ENCODE measurements at regions not wholly inside any gene's neighbourhood (a gene's known extent, or its start where the extent isn't known, plus 50 kb on each side); places are given as distances from the start of the nearest gene placed in this dataset.

DNA sequence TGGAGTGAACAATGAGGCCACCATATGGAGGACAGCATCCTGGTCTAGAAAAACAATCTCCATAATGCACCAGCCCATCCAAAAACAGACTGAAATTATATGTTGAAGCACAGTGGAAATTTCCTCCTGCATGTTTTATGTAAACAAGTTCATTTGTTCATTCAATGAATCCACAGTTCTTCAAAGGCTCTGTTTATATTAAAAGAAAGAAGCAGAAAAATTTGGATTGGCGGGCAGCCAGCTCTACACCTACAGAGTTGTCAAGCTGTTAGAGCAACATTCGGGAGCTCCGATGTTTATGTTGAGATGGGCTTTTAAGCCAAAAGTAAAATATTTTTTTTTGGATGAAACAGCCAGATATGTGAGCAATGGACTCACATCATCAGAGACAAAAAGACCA is 395.3 kb upstream of the SULF2 start:
- DNase-seq (ENCODE audit: low read depth in 3 of 3), result no peak

DNA sequence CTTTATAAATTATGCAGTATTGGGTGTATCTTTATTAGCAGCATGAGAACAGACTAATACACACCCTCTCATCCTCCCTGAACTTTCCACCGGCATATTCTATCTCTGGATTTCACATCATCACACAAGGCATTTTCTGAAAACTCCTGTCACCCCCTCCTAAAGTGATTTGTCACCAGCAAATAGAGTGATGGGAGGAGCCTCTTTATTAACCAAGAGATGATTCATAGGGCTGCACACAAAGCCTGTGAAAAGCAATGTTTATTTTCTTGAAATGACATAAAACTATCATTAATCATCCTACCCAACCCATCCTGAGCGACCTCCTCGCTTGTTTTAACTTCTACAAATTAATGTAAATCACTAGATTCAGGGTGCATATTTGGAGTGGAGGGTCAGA is 394.7 kb upstream of the SULF2 start:
- DNase-seq (ENCODE audit: low read depth in 3 of 3), result no peak

GRCh38 chr20:48178633-48179032 is 393.4 kb upstream of the SULF2 start:
- DNase-seq (ENCODE audit: low read depth in 3 of 3), result no peak

- no peak for DNase-seq (ENCODE audit: low read depth in 3 of 3)
These were observed 391.8 kb upstream of the SULF2 start for GRCh38 chr20:48177058-48177457.

DNA sequence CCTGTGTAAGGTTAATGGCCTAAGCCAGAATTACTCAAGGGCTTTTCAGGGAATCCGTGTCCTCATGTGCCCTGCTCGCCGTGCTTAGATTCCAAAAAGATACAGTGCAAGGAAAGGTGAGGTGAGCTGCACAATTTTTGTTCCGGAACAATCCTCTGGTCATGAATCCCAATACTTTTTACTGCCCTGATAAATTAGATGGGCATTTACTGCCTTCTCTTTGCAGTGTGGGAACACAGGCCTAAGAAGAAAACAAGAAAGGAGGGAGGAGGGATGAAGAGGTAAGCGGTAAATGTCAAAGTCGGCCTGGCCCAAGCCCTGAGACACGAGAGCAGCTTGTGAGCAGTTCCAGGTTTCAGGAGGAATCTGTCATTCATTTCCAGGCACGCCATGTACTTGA is 390.9 kb upstream of the SULF2 start:
- no peak for DNase-seq (ENCODE audit: low read depth in 3 of 3)

- DNase-seq (ENCODE audit: low read depth in 3 of 3), result no peak
These were observed 390.0 kb upstream of the SULF2 start for GRCh38 chr20:48175261-48175660.

- DNase-seq (ENCODE audit: low read depth in 3 of 3), result no peak
These were observed 387.0 kb upstream of the SULF2 start for GRCh38 chr20:48172357-48172702.

- DNase-seq (ENCODE audit: low read depth in 3 of 3), result no peak
These were observed 386.5 kb upstream of the SULF2 start for GRCh38 chr20:48171626-48172356.

DNA sequence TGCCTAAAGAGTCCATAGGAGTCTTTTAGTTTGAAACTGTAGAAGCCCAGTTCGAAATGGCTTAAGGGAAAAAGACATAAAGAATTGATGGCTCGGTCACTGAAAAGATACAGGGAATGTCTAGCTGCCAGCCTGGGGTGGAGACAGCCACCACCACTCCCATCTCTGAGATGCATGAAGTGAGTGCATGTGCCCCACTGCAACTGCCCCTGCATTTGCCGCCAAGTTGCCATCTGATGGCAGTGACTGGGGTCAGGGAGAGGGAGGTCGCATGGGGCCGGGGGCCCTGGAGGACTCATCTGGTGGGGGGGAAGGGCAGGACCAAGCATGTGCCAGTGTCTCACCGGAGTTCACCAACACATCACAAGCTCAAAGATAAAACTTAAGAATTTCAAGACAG is 385.8 kb upstream of the SULF2 start:
- DNase-seq (ENCODE audit: low read depth in 3 of 3), result no peak

DNA sequence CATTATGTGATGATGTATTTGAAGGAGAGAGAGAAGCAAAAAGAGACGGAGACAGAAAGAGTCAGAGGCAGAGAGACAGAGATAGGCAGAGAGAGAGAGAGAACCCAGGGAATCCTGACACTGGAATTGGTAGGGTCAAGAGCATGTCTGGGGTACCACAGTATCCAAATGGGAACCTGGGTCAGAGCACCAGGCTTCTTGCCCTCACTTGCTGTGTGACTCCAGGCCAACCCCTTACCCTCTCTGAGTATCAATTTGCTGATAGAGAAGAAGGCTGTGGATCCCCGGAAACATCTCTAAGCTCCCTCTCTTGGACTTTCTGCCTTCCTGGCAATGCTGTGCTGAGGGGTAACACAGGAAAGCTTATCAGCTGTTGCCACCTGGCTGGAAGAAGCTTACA is 385.3 kb upstream of the SULF2 start:
- DNase-seq (ENCODE audit: low read depth in 3 of 3), result no peak

GRCh38 chr20:48169650-48170225 is 384.5 kb upstream of the SULF2 start:
- no peak for DNase-seq (ENCODE audit: low read depth in 3 of 3)

DNA sequence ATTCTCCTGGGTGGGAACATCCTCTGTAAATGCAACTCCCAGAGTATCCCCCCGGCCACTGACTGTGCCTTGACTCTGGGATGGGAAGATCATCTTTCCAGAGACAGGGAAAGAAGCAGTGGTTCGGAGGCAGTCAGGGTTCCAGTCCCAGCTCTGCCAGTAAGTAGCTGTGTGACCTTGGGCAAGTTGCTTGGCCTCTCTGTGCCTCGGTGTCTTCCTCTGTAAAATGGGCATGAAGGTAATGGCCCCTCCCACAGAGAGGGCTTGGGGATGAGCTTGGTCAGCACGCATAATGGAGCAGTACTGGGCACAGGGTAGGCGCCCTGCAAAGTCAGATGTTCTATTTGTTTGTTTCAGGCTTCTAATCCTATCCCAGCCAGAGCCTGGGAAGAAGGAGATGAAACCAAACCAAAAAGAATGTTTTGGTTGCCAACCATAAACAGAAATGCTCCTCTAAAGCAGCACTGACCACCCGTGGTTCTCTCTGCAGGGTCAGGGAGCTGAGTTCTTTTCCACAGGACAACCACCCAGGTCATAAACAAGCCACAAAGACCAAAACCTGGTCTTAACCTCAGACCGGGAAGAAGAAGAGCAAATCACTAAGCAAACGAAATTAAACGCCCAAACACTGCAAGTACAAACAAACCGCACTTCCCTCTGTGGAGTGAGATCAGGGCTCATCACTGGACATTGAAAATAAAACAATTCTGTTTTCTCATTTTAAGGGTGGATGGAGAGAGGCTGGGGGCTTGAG is 381.0 kb upstream of the SULF2 start:
- DNase-seq (ENCODE audit: low read depth in 3 of 3), result no peak

- no peak for DNase-seq (ENCODE audit: low read depth in 3 of 3)
These were observed 380.1 kb upstream of the SULF2 start for GRCh38 chr20:48165401-48165685.

- DNase-seq (ENCODE audit: low read depth in 3 of 3), result no peak
These were observed 379.5 kb upstream of the SULF2 start for GRCh38 chr20:48164566-48165400.

- DNase-seq (ENCODE audit: low read depth in 3 of 3), result no peak
These were observed 378.8 kb upstream of the SULF2 start for GRCh38 chr20:48164034-48164433.

DNA sequence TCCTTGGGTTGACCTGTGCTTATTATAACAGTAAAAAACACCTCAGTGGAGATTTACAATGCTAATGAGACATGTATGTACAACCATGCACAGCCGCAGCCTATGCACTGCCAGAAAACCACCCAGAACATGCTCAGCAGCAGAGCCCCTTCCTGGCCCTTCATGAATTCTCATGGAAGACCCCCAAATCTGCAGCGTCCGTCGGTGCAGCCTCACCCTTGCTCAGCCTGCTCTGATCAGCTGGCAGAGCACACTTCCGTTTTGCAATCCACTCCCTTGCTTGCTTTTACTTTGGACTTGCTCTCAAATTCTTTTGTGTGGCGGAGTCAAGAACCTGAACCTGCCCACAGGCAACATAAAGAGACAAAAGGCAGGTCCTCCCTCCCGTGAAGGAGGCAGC is 378.2 kb upstream of the SULF2 start:
- no peak for DNase-seq (ENCODE audit: low read depth in 3 of 3)

- DNase-seq (ENCODE audit: low read depth in 3 of 3), result no peak
These were observed 377.3 kb upstream of the SULF2 start for GRCh38 chr20:48162621-48163020.

GRCh38 chr20:48159145-48160008 is 374.1 kb upstream of the SULF2 start:
- no peak for DNase-seq (ENCODE audit: low read depth in 3 of 3)

GRCh38 chr20:48158014-48158413 is 372.7 kb upstream of the SULF2 start:
- DNase-seq (ENCODE audit: low read depth in 3 of 3), result no peak

DNA sequence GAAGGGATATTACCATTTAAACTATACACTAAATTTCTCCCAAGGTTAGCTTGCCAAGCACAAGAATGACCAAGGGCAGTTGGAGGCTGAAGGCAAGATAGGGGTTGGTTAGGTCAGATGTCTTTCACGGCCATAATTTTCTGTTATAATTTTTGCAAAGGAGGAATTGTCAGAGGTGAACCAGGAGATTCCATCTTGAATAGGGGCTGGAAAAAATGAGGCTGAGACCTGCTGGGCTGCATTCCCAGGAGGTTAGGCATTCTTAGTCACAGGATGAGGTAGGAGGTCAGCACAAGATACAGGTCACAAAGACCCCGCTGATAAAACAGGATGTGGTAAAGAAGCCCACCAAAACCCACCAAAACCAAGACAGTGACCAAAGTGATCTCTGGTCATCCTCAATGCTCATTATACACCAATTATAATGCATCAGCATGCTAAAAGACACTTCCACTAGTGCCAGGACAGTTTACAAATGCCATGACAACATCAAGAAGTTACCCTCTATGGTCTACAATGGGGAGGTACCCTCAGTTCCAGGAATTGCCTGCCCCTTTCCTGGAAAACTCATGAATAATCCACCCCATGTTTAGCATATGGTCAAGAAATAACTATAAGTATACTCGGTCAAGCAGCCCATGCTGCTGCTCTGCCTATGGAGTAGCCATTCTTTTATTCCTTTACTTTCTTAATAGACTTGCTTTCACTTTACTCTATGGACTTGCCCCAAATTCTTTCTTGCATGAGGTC is 371.8 kb upstream of the SULF2 start:
- DNase-seq (ENCODE audit: low read depth in 3 of 3), result no peak

GRCh38 chr20:48156521-48156920 is 371.2 kb upstream of the SULF2 start:
- no peak for DNase-seq (ENCODE audit: low read depth in 3 of 3)

Measured in stimulated activated CD4-positive, alpha-beta T cell treated with anti-CD3 and anti-CD28 coated beads, TNF-alpha, amount 100 ng/mL, for 48 hours (primary cell).